Duodenal mucosa (tissue), 2 donors: ENCODE measurements at regions not wholly inside any gene's neighbourhood (a gene's known extent, or its start where the extent isn't known, plus 50 kb on each side); places are given as distances from the start of the nearest gene placed in this dataset.

Experiments used
- H3K27ac ChIP-seq: one replicate; pipeline ENCODE4 v1.7.0; 2013; ENCODE audit warnings: low read depth, low read length
- H3K27me3 ChIP-seq, 2 donors: one replicate each; pipeline ENCODE4 v1.7.0; 2013; ENCODE audit warnings: low read length in 2 of 2, control low read depth in 1 of 2; ENCODE audit not compliant: insufficient read depth in 2 of 2, control insufficient read depth in 1 of 2
- H3K36me3 ChIP-seq, 2 donors: one replicate each; pipeline ENCODE4 v1.7.0; 2013; ENCODE audit warnings: low read length in 2 of 2, control low read depth in 1 of 2; ENCODE audit not compliant: insufficient read depth in 2 of 2, control insufficient read depth in 1 of 2
- H3K4me1 ChIP-seq, 2 donors: one replicate each; pipeline ENCODE4 v1.7.0; 2013; ENCODE audit warnings: low read length in 2 of 2, control low read depth in 1 of 2; ENCODE audit not compliant: insufficient read depth in 2 of 2, control insufficient read depth in 1 of 2
- H3K4me3 ChIP-seq, 2 donors: one replicate each; pipeline ENCODE4 v1.7.0; 2013; ENCODE audit warnings: low read length in 2 of 2, low read depth in 1 of 2
- H3K9ac ChIP-seq, 2 donors: one replicate each; pipeline ENCODE4 v1.7.0; 2013; ENCODE audit warnings: low read length in 2 of 2, low read depth in 1 of 2
- H3K9me3 ChIP-seq, 2 donors: one replicate each; pipeline ENCODE4 v1.7.0; 2013; ENCODE audit warnings: low read length in 2 of 2, control low read depth in 1 of 2; ENCODE audit not compliant: control insufficient read depth in 1 of 2

GRCh38 chr9:31629292-31629691 is 755.2 kb upstream of the ACO1 start:
- no peak overlapping the region for H3K4me3 ChIP-seq
- no peaks in the 10 kb centered on the region for H3K27me3 ChIP-seq
- H3K36me3 ChIP-seq: no peaks in the 10 kb centered on the region
- no peaks in the 10 kb centered on the region for H3K9me3 ChIP-seq
- no peak overlapping the region for H3K9ac ChIP-seq
- H3K27ac ChIP-seq: no peak overlapping the region
- H3K4me1 ChIP-seq: no peaks in the 10 kb centered on the region

DNA sequence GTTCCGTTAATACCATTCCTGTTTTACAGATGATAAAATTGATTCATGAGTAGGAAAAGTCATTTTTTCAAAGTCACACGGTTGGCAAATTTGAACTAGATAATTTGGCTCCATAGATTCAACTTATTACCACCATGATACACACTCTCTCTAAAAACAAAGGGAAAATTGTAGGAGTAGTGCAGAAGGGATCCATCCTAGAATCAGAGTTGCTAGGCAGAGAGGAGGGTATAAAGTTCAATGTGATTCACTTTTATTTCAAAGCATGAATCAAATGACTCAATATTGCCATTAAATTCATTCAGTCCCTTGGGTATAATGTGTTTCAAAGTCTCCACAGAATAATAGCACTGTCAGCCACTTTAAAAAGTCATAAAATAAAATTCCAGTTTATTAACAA is 747.2 kb upstream of the ACO1 start:
- Histone ChIP-seq H3K27me3 (no peaks in the 10 kb centered on the region), H3K36me3 (no peaks in the 10 kb centered on the region), H3K9me3 (no peaks in the 10 kb centered on the region), H3K27ac (no peak overlapping the region), H3K4me1 (no peaks in the 10 kb centered on the region), H3K9ac (no peak overlapping the region), H3K4me3 (no peak overlapping the region)

GRCh38 chr9:31637861-31638260 is 746.6 kb upstream of the ACO1 start:
- H3K4me3 ChIP-seq: no peak overlapping the region
- H3K9ac ChIP-seq: no peak overlapping the region
- no peak overlapping the region for H3K27ac ChIP-seq
- no peaks in the 10 kb centered on the region for H3K36me3 ChIP-seq
- H3K4me1 ChIP-seq: no peaks in the 10 kb centered on the region
- no peaks in the 10 kb centered on the region for H3K27me3 ChIP-seq
- H3K9me3 ChIP-seq: no peaks in the 10 kb centered on the region

GRCh38 chr9:31639451-31639850 is 745.0 kb upstream of the ACO1 start:
- Histone ChIP-seq H3K9me3 (no peaks in the 10 kb centered on the region), H3K36me3 (no peaks in the 10 kb centered on the region), H3K27ac (no peak overlapping the region), H3K9ac (no peak overlapping the region), H3K4me3 (no peak overlapping the region), H3K27me3 (no peaks in the 10 kb centered on the region), H3K4me1 (no peaks in the 10 kb centered on the region)

- Histone ChIP-seq H3K27me3 (no peaks in the 10 kb centered on the region), H3K9ac (no peak overlapping the region), H3K36me3 (no peaks in the 10 kb centered on the region), H3K9me3 (no peaks in the 10 kb centered on the region), H3K27ac (no peak overlapping the region), H3K4me1 (no peaks in the 10 kb centered on the region), H3K4me3 (no peak overlapping the region)
These were observed 715.1 kb upstream of the ACO1 start for GRCh38 chr9:31669311-31669710.

GRCh38 chr9:31671011-31671410 is 713.4 kb upstream of the ACO1 start:
- Histone ChIP-seq H3K4me1 (no peaks in the 10 kb centered on the region), H3K9me3 (no peaks in the 10 kb centered on the region), H3K36me3 (no peaks in the 10 kb centered on the region), H3K27ac (no peak overlapping the region), H3K9ac (no peak overlapping the region), H3K4me3 (no peak overlapping the region), H3K27me3 (no peaks in the 10 kb centered on the region)

GRCh38 chr9:31674264-31674663 is 710.2 kb upstream of the ACO1 start:
- Histone ChIP-seq H3K4me3 (no peak overlapping the region), H3K4me1 (no peaks in the 10 kb centered on the region), H3K9ac (no peak overlapping the region), H3K27me3 (no peaks in the 10 kb centered on the region), H3K27ac (no peak overlapping the region), H3K36me3 (no peaks in the 10 kb centered on the region), H3K9me3 (no peaks in the 10 kb centered on the region)

GRCh38 chr9:31677415-31677814 is 707.0 kb upstream of the ACO1 start:
- no peaks in the 10 kb centered on the region for H3K4me1 ChIP-seq
- H3K4me3 ChIP-seq: no peak overlapping the region
- no peak overlapping the region for H3K27ac ChIP-seq
- H3K27me3 ChIP-seq: no peaks in the 10 kb centered on the region
- no peak overlapping the region for H3K9ac ChIP-seq
- no peaks in the 10 kb centered on the region for H3K9me3 ChIP-seq
- no peaks in the 10 kb centered on the region for H3K36me3 ChIP-seq

DNA sequence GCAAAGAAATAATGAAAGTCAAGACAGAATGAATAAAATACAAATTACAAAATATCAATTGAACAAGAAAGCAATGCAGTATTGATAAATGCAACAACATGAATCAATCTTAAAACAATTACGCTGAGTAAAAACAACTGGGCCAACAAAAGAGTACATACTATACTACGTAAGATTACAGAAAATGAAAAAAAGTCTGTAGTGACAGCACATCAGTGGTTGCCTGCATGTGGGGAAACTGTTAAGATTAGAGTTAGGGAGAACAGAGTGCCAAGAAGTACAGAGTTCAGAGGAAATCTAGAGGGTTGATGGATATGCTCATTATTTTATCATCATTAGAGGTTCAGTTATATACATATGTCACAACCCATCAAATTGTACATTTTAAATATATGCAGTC is 706.6 kb upstream of the ACO1 start:
- Histone ChIP-seq H3K4me1 (no peaks in the 10 kb centered on the region), H3K27me3 (no peaks in the 10 kb centered on the region), H3K9ac (no peak overlapping the region), H3K27ac (no peak overlapping the region), H3K4me3 (no peak overlapping the region), H3K36me3 (no peaks in the 10 kb centered on the region), H3K9me3 (no peaks in the 10 kb centered on the region)

GRCh38 chr9:31683116-31683515 is 701.3 kb upstream of the ACO1 start:
- H3K4me3 ChIP-seq: no peak overlapping the region
- no peaks in the 10 kb centered on the region for H3K9me3 ChIP-seq
- no peaks in the 10 kb centered on the region for H3K4me1 ChIP-seq
- H3K27ac ChIP-seq: no peak overlapping the region
- no peak overlapping the region for H3K9ac ChIP-seq
- H3K36me3 ChIP-seq: no peaks in the 10 kb centered on the region
- no peaks in the 10 kb centered on the region for H3K27me3 ChIP-seq

GRCh38 chr9:31697956-31698355 is 686.5 kb upstream of the ACO1 start:
- Histone ChIP-seq H3K27ac (no peak overlapping the region), H3K4me1 (no peaks in the 10 kb centered on the region), H3K9me3 (no peaks in the 10 kb centered on the region), H3K36me3 (no peaks in the 10 kb centered on the region), H3K9ac (no peak overlapping the region), H3K4me3 (no peak overlapping the region), H3K27me3 (no peaks in the 10 kb centered on the region)
